HG03439 (cell line): ENCODE measurements at regions not wholly inside any gene's neighbourhood (a gene's known extent, or its start where the extent isn't known, plus 50 kb on each side); places are given as distances from the start of the nearest gene placed in this dataset.

ENCODE experiments used
- ATAC-seq: cut with Tn5 transposase; IDR thresholded peaks from one replicate; pipeline ENCODE4 v1.9.1; 2021; ENCODE audit warnings: mild to moderate bottlenecking, moderate library complexity; ENCODE audit not compliant: unreplicated experiment

DNA sequence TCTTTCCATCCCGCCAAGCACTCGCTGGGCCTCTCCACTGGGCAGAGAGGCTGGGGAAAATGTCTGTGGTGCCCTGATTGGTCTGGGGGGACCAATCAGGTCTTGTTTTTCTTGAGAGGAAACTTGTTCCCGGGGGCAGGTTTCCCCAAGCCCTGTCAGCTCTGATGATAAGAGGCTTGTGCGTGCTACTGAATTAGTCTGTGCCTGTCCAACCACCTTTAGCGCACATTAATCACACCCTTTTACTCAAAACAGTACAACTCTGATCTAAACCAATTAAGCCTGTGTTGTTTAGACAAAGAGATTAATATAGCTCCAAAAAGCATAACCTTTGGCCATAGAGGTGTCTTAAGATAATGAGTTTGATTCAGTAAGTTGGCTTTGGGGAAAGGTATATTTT is 580.4 kb downstream of the VRK1 start:
- ATAC-seq = no peak

DNA sequence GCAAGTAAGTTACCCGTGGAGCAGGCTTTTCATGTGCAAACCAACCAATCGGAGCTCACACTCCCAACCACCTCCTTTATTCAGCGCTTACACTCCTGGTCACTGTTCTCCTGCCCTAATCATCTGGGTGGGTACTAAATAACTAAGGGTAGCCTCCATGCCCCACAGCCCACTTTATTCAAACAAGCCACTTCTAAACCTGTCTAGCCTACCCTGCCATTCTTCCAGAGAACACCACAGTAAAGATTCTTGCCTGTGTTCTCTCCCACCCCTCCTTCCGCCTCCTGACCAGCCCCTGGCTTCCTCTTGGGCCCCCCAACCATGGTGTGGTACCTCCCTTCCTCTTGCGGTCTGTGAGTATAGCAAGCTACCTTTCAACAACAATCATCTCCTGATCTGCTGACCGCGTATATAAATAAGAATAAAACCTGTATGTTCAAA is 581.9 kb downstream of the VRK1 start:
- no peak for ATAC-seq

DNA sequence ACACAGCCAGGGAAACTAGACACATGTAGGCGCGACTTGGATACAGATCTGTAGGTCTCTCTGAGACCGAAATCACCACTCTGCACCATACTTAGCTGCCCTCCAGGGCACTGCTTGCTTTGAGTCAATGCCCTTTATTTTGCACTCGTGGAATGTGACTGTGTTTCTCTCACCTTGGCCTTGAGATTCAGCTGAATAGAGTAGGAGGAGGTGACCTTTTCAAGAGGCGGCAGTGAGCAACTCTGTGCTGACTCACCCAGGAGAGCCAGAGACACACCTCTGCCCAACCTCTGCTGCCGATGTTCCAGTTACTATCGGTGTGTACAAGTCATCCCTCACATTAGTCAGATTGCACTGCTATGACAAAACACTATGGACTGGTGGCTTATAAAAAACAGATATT is 583.4 kb downstream of the VRK1 start:
- ATAC-seq = no peak

DNA sequence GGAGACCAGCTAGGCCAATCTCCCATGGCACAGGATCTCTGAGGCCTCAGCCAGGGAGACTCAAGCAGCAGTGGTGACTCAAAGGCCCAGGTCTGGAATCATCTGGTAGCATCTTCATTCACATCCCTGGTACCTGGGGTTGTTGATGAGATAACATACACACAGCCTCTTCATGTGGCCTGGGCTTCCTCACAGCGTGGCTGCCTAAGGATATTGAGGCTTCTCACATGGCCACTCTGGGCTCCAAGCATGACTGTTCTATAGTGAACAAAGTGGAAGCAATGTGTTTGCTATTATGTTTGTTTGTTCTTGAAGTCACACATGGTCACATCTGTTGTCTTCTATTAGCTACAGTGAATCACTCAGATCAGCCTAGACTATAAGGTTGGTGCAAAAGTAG is 584.1 kb downstream of the VRK1 start:
- no peak for ATAC-seq

DNA sequence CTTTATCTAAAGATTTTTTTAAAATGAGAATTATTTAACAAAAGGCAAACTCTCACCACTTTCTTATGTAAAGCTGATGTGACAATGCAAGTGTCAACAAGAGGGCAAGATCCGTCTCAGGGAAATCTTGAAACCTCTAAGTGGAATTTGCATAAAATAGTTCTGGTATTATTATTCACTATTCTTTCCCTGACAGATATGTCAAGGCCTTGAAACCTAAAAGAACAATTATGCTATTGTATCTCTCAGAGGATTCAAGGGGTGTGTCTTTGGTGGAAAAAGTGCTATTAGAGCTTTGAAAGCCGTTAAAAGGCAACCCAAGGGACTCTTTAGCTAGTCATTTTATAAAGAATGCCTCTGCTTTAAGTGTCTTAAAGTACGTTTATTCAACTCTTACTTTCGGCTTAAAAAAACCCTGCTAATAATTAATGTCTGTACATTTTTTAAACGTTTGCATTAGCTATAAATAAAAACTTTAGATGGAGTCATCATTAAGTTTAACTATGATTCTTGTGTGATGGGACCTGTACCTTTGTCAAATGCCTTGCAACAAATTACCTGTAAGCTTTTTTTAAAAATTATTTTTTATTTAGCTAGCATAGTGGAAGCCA is 585.5 kb downstream of the VRK1 start:
- ATAC-seq = no peak

DNA sequence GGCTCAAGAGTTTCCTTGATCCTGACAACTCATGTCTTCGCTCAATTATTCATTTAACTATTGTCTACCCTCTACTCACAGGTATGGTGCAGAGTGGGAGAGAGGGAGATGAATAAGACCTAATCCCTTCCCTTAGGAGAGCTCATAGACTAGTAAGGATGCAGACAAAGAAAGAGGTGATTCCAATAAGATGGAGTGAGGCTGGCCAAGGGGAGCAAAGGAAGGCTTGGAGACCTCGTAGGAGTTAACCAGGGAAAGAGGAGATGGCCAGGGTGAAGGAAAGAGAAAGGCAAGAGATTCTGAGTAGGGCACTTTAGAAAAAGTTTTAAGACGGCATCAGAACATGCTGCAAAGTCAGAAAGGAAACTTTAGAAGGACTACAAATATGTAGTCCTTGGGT is 588.5 kb downstream of the VRK1 start:
- no peak for ATAC-seq

DNA sequence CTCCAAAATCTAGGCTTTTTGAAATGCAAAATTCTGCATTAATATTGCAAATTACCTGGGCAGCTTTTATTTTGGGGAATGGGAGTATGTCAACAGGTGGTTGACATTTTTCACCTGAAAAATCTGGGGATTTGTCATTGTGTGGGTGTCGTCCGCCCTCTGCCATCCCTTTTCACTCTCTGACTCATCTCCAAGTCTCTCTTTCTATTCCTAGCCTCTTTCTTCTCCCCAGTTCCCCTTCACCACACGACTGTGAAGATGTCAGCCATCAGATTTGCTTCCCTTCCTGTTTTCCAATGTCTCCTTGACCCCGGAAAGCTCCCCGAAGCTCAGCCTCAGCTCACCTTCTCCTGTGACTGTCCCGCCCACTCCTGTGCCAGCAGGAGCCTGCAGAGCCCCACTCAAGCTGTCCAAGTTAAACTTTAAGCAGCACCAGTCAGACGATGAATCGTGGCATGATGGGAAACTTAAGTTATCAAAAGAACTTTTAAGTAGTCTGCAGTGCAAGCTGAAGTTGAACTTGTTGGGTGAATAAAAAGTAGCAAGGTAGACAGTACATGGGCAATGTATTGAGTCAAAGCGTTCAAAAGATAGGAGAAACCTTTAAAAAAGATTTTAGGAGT is 590.2 kb downstream of the VRK1 start:
- no peak for ATAC-seq

DNA sequence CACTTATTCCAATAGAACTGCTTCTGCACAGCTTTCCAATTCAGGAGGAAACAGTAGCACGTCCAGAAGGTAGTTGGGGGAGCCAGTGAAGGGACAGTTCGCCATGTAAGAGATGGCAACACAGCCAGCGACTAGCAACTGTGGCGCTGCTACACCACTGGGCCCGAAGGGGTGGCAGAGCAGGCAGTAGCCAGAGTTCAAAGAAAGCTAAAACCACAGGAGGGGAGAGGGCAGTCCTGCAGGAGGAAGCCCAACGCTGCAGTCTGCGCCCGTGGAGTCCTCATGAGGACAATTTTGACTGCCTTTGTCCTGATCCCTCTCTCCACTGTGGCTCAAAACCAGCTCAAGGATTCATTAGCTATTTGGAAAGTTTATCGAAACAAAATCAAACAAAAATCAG is 591.2 kb downstream of the VRK1 start:
- ATAC-seq = no peak

DNA sequence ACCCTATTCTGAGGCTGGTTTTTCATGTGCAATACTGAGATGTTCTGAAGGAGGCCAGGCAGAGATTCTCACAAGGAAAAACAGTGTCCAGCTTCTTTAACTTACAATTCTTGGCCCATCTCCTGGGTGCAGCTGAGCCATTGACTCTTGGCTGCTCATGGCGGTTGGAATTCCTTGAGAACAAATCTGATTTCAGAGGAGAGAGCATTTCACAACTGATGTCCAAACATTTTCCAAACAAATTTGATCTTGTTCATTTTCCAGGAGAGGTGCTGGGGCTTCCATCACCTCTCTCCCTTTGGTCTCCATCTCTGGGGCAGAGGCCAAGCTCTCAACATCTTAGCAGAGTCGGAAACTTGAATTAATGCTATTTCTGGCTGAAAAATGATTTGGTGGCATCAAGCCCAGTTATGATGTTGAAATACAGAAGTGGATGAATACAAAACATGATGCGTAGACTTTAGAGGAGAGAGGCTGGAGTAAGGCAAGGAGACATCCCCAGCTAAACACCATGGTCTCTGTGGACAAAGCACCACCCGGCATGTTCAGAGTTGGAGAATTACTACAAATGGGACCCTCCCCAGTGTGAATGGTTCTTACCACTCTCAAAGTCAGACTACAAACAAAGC is 593.0 kb downstream of the VRK1 start:
- ATAC-seq = no peak

DNA sequence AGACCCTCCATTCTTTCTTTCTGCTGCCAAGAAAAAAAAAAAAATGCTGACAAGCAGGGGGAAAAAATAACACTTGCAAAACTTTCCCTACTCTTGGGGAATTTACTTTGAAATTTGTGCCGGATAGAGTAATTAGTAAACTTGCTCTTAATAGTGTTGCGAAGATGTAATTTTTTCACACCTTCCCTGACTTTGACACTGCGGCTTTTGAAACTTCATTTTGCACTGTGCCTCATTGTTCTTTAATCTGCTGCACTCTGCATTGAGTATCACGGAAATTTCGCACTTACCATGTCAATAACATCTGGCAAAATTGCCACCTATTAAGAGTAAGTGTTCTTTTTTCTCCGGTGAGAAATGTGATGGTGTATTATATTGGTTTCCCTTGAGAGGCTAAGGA is 596.1 kb downstream of the VRK1 start:
- no peak for ATAC-seq

DNA sequence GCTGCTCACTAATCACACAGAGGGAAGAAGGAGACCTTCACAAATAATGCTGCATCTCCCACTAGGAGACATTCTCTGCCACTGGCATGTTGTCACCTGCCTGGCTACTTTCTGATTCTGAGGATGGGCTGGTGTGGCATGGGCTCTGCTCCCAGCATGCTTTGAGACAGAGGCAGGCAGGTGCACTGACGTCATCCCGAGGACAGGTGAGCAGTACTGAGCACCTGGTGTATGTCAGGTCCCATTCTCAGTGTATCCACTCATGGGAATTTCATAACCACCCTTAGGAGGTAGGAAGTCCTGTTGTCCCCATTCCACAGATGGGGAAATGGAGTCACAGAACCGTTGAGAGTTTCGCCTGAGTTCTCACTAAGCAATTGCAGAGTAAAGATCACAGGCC is 597.9 kb downstream of the VRK1 start:
- ATAC-seq = no peak

DNA sequence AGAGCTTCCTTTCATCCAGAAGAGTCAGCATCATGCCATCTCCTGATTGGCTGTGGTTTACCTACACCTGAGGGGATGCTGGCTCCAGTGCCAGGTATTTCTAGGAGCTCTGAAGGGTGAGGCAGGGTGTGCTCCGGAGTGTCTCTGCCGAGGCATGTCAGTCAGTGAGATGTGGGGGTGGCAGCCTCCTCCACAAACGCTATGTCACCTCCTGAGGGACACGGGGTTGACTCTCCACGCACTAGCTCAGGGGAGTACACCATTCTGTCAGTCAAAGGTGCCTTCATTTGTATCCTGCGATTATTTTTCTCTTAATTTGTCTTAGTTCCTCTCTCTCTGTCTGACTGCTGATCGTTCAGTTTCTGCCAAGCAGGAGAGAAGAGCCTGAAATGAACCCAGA is 604.5 kb downstream of the VRK1 start:
- ATAC-seq = no peak

DNA sequence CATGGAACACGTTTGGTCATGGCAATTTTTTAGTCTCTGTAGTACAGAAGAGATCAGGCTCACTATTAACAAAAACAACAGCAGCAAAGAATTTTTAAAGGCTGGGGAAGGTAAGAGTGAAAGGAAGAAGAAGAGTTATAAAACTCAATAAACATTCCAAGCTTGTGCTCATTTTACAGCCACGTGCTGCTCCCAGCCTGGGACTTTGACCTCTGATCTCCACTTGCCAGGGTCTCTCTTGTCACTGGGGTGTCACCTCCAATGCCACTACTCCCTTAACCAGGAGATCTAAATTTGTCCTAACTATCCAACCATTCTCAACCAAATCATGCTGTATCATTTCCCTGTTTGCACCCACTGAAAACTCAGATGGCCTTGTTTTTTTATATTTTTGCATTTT is 605.1 kb downstream of the VRK1 start:
- no peak for ATAC-seq

DNA sequence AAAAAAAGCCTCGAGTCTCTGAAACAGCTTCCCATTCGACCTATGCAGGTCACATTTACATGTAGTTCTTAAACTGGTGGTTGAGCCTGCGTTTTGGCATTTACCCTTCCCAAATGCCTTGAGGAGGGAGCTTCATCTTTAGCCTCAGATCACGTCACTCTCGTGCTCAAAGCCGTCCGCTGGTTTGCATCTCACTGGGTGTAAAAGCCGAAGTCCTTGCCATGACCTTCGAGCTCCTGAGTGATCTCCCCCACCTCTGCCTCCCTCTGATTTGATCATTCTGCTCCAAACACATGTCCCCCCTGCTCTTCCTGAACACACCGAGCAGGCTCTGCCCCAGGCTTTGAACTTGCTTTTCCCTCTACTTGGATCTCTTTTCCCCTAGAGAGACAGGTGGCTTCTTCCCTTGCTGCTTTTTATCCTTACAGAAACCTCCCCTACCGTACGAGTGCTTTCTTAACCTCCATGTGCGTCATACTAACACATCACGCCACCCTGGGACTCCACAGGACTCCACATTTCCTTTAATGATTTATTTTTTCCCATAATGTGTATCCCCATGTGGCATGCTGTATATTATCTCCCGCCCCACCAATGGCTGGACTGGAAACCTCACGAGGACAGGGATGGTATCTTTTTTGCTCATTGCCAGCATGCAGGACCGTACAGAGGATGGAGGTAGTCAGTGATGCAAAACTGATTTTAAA is 610.7 kb downstream of the VRK1 start:
- ATAC-seq = no peak

DNA sequence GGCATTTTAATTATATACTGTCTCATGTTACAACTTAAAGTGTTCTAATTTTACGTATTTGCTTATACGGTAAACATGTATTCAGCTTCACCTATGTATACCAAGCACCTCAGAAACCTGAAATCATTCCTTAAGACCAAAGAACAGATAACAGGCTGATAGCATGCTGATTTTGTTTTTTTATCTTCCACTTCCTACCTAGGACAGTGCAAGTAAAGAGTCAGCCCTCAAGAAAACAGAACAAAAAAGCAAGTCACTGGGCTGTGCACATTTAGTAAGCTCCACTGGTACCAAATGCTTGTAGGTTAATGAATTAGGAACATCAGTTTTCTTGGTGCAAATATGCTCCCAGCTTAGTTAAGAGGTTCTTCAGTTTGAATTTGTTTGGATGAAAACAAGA is 611.3 kb downstream of the VRK1 start:
- ATAC-seq = no peak

DNA sequence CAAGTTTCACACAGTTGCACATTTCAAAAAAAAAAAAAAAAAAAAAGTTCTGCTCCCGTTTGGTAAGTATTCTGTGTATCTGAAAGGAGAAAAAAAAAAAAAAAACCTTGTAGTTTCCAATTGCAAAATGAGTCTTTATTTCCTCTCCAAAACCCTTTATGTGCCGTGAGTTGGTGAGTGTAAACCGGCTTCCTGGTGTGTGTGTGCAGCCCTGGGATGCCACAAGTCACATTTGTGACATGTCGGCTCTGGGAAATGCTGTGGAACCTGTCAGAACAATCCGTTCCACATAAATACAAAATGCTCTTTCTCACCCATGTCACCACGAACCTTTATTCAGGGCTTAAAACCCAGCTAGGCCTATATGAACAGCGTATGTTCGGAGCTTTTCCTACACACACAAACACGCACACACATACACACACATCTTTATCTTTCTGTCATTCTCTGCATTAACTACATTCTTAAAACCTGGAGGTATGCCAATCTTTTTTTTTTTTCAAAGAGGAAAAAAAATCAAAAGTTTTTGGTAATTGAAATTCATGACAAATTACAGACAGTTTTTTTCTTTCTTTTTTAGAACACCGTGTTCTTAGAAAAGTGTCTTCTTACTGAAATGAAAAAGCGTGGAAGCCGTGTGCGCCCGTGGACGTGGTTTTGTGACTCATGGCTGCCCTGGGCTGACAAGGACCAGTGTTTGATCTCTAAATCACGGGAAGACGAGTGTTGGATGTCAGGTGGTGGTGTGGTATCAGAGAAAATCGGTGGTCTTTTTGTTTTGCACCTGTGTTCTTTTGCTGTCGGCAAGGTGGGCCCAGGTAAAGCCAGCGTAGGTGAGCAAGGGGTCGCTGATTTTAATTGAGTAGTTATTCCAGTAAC is 612.0 kb downstream of the VRK1 start:
- no peak for ATAC-seq

DNA sequence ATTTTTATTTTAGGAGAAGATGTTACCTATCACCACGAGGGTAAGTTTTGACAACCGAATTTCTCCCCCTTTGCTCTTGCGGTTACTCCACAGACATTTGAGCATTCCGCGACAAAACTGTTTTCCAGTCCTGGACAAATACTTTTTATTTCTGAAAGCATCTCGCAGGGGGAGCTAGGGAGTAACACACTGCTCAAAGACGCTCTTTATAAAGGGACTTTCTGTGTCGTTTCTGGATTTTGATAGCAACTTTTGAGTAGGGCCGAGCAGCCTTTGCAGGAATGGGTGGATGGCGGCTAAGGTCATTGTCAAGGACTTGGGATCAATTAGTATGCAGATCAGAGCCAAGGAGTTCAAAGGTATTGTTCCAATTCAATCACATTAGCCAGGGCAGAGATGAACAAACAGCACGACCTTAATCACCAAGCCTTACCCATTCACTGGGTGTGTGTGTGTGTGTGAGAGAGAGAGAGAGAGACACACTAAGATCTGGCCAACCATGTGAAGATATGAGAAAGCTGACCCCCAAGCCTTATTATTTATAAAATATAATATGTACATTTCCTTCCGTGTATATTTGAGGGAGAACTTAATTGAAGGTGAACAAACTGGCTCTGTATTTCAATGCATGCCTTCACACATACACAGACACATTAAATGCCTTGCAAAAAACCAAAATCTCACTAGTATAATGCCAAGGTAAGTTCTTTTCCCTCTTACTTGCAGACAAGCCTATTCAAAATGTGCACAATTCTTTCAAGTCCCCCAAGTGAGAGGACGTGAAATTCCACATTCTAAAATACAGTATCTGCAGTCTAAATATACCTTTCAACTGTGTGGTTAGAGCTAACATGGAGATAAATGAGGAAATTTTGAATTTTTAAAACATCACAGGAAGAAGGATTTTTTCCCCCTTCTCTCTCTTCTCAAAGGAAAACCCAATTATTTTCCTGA is 613.8 kb downstream of the VRK1 start:
- no peak for ATAC-seq

DNA sequence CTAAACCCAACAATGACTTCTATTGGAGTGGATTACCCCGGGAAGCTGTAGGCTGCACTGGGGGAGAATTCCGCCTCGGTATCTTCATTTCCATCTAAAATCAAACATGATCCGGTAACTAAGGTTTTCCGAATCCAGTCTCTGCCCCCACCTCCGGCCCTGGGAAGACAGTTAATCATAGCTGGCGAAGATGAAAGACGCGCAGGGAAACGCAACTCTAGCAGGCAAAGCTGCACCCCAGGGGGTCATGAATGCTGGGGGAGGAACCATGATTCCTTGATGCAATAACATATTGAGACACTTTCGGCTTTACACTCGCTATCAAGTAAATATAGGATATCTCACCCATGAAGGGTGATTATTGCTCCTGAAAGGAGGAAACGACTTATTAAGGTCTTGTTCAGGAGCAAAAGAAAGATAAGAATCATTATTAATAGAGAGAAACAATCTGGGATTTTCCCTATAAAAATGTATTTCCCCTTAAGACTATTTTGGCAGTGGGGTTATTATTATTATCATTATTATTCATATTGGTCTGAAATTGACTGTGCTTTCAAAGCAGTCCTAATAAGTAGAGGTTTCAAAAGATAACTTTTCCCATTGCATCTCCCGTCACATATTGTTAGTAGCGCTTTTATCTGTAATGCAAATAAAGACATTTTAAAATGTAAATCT is 614.9 kb downstream of the VRK1 start:
- no peak for ATAC-seq

DNA sequence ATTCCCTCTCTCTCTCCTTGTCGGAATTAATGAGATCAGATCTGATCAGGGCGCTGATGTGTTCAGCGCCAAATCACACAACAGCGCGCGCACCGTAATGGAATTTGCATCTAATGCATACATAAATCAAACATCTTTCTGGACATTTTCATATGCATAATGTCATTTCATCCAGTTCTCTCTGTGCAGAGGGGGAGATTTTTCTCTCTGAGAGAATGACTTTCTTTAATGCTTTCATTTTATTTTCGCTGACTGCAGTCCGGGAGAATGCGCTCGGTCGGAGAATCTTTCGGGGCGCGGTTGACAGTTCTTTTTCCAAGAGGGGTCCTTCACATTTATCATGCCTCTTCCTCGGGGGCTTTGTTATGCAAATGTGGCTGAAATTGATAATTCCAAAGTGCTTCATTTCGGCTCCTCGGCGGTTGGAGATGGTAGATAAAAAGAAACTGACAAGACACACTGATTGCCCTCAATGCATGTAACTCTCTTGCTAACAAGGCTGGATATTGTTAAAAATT is 615.9 kb downstream of the VRK1 start:
- no peak for ATAC-seq
